A549 (cell line): ENCODE measurements at regions not wholly inside any gene's neighbourhood (a gene's known extent, or its start where the extent isn't known, plus 50 kb on each side); places are given as distances from the start of the nearest gene placed in this dataset.

ENCODE experiments used
- CTCF ChIP-seq: fragments of >200 bp; sonication (Bioruptor Twin); formaldehyde crosslinking; IDR thresholded peaks from 3 replicates; pipeline ENCODE4 v1.5.1; 2016
- HDAC2 ChIP-seq: fragments of 200-600 bp; sonication (generic); IDR thresholded peaks from 2 replicates; pipeline ENCODE4 v1.6.1; 2016
- HOXA7 ChIP-seq: fragments of 250-450 bp; sonication (Bioruptor Pico); IDR thresholded peaks from 2 replicates; pipeline ENCODE4 v1.5.0; 2020; ENCODE audit warnings: mild to moderate bottlenecking, moderate library complexity
- JUNB ChIP-seq: fragments of >200 bp; sonication (Bioruptor Twin); formaldehyde crosslinking; IDR thresholded peaks from 2 replicates; pipeline ENCODE4 v1.6.1; 2016
- MAX ChIP-seq: IDR thresholded peaks from 2 replicates; pipeline ENCODE4 v1.6.1; 2012
- MAZ ChIP-seq: fragments of 150-350 bp; IDR thresholded peaks from 2 replicates; pipeline ENCODE4 v1.6.1; 2014; ENCODE audit warnings: antibody characterized with exemption, low read depth, low read length, borderline replicate concordance
- POLR2A ChIP-seq: IDR thresholded peaks from 2 replicates; pipeline ENCODE4 v1.6.1; 2012; ENCODE audit warnings: mild to moderate bottlenecking, low read length
- RFX5 ChIP-seq: fragments of 450-650 bp; IDR thresholded peaks from 2 replicates; pipeline ENCODE4 v1.7.1; 2014; ENCODE audit warnings: antibody characterized with exemption, mild to moderate bottlenecking, moderate library complexity
- SMC3 ChIP-seq: fragments of >200 bp; sonication (Bioruptor Twin); formaldehyde crosslinking; IDR thresholded peaks from 3 replicates; pipeline ENCODE4 v1.6.1; 2018; ENCODE audit warnings: inconsistent platforms
- SREBF2 ChIP-seq: fragments of 450-650 bp; IDR thresholded peaks from 2 replicates; pipeline ENCODE4 v1.6.1; 2014; ENCODE audit warnings: mild to moderate bottlenecking, moderate library complexity
- ZNF302 ChIP-seq: fragments of 250-450 bp; sonication (Bioruptor Pico); IDR thresholded peaks from 2 replicates; pipeline ENCODE4 v1.9.0; 2021; ENCODE audit warnings: inconsistent platforms, mild to moderate bottlenecking, moderate library complexity
- TF ChIP-seq, protein P1 (sequence below): fragments of 450-650 bp; IDR thresholded peaks from 2 replicates; pipeline ENCODE4 v1.6.1; 2014; ENCODE audit warnings: antibody characterized with exemption
- TF ChIP-seq, protein P2 (sequence below): IDR thresholded peaks from 2 replicates; pipeline ENCODE4 v1.6.1; 2012; ENCODE audit warnings: low read depth, borderline replicate concordance
- TF ChIP-seq, protein P3 (sequence below): fragments of 200-600 bp; sonication (generic); IDR thresholded peaks from 2 replicates; pipeline ENCODE4 v1.6.1; 2016; ENCODE audit warnings: antibody characterized with exemption, mild to moderate bottlenecking, moderate library complexity

DNA sequence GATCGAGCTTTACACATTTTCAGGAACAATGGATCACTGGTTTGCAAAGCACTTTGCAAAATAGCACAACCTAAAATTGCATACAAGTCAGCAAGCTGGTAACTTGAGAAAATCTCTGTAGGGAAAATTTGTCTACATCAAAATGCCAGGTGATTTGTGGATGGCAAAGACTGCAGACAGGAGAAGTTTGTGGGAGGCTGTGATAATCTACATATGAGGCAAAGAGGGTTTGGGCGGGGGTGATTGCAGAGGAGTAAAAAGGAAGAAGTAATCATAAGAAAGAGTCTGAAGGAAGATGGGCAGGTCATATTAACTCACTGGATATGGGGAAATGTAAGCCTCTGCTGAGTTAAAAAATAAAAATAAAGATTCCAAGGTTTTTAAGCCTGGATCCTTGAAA, 166.3 kb upstream of the STXBP5 start:
- TF ChIP-seq, protein P1, sequence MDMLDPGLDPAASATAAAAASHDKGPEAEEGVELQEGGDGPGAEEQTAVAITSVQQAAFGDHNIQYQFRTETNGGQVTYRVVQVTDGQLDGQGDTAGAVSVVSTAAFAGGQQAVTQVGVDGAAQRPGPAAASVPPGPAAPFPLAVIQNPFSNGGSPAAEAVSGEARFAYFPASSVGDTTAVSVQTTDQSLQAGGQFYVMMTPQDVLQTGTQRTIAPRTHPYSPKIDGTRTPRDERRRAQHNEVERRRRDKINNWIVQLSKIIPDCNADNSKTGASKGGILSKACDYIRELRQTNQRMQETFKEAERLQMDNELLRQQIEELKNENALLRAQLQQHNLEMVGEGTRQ: no peak
- no peak for TF ChIP-seq CTCF
- TF ChIP-seq, protein P2, sequence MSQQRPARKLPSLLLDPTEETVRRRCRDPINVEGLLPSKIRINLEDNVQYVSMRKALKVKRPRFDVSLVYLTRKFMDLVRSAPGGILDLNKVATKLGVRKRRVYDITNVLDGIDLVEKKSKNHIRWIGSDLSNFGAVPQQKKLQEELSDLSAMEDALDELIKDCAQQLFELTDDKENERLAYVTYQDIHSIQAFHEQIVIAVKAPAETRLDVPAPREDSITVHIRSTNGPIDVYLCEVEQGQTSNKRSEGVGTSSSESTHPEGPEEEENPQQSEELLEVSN: no peak
- TF ChIP-seq, protein P3, sequence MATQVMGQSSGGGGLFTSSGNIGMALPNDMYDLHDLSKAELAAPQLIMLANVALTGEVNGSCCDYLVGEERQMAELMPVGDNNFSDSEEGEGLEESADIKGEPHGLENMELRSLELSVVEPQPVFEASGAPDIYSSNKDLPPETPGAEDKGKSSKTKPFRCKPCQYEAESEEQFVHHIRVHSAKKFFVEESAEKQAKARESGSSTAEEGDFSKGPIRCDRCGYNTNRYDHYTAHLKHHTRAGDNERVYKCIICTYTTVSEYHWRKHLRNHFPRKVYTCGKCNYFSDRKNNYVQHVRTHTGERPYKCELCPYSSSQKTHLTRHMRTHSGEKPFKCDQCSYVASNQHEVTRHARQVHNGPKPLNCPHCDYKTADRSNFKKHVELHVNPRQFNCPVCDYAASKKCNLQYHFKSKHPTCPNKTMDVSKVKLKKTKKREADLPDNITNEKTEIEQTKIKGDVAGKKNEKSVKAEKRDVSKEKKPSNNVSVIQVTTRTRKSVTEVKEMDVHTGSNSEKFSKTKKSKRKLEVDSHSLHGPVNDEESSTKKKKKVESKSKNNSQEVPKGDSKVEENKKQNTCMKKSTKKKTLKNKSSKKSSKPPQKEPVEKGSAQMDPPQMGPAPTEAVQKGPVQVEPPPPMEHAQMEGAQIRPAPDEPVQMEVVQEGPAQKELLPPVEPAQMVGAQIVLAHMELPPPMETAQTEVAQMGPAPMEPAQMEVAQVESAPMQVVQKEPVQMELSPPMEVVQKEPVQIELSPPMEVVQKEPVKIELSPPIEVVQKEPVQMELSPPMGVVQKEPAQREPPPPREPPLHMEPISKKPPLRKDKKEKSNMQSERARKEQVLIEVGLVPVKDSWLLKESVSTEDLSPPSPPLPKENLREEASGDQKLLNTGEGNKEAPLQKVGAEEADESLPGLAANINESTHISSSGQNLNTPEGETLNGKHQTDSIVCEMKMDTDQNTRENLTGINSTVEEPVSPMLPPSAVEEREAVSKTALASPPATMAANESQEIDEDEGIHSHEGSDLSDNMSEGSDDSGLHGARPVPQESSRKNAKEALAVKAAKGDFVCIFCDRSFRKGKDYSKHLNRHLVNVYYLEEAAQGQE: no peak
- TF ChIP-seq HDAC2: no peak
- no peak for TF ChIP-seq MAZ
- no peak for TF ChIP-seq HOXA7 (CRISPR knock-in tag)
- TF ChIP-seq JUNB: no peak
- TF ChIP-seq SREBF2: no peak
- TF ChIP-seq POLR2A: no peak
- no peak for TF ChIP-seq RFX5
- TF ChIP-seq SMC3: no peak
- no peak for TF ChIP-seq MAX
- TF ChIP-seq ZNF302 (CRISPR knock-in tag): no peak
